GM18858 (cell line): ENCODE measurements at regions not wholly inside any gene's neighbourhood (a gene's known extent, or its start where the extent isn't known, plus 50 kb on each side); places are given as distances from the start of the nearest gene placed in this dataset.

Experiments used
- ATAC-seq: cut with Tn5 transposase; IDR thresholded peaks from one replicate; pipeline ENCODE4 v1.9.1; 2021; ENCODE audit not compliant: unreplicated experiment

DNA sequence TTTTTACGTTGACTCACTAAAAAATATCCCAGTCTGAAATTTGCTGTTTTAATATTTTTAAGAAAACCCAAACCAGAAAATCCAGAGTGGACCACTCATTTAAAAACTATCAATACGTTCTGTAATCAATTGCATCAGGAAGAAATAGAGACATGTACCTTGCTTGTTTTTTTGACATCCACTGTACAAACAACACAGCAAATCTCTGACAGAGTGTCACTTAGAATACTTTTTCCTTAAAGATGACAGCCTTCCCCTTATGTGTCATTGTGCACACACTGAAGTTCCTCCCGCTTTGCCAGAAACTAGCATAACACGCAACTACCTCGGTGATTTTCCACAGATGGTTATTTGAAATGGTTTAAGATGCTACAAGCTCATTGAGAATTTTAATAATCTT is 321.7 kb upstream of the PFKP start:
- no peak for ATAC-seq

- ATAC-seq = no peak
These were observed 322.7 kb upstream of the PFKP start for GRCh38 chr10:2744547-2745200.

DNA sequence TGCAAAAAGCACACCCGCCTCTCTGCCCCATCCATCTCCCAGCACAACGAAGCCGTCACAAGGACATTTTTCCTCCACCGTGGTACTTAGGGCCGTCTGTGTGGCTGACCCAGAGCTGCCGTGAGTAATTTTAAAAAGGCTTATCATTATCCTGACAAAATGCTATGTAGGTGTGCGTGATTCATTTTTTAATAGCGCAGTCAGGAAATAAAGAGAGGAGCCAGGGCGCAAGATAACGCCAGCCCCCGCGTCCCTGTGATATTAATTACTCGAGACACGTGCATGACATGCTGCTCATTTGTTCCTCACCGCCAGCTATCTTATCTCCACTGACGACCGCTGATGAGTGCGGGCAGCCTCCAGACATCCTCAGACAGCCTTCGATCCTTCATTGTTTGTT is 332.7 kb upstream of the PFKP start:
- ATAC-seq = no peak

GRCh38 chr10:2733278-2733963 is 333.9 kb upstream of the PFKP start:
- no peak for ATAC-seq

- no peak for ATAC-seq
These were observed 335.4 kb upstream of the PFKP start for GRCh38 chr10:2731940-2732339.

GRCh38 chr10:2729197-2729596 is 338.2 kb upstream of the PFKP start:
- ATAC-seq = no peak

DNA sequence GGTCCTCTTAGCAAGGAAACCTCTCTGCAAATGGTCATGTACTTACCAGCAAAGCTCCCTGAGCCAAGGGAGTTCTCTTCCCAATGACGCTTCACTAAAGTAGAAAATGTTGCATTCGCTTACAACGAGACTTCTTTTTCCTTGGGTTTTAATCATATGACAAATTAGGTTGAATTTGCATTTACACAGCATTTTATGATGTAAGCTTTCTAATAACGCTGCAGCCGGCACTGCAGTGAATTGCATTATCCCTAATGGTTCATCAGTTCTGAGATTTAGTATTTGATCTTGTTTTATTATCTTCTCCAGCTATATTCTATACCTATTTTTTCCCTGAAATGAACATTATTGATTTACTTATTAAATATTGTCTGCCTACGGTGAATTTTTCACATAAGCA is 339.3 kb upstream of the PFKP start:
- no peak for ATAC-seq

DNA sequence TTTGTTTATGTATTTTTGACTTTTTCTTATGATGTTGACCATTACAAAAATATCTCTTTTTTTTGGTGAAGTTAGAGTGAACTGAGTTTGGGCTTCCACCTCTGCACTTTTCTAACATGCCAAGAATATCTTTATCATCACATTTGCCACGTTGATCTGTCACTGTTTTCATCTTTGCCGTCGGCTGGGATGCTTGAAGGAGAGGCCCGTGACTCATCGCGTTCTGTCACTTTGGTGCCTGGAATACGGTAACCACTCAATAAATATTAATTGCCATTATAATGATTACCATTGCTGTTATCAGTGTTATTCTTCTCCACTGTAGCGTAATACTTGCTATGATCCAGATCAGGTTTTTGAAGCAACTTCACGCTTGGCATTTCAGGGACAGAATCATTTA is 350.8 kb upstream of the PFKP start:
- no peak for ATAC-seq

GRCh38 chr10:2714597-2714996 is 352.8 kb upstream of the PFKP start:
- no peak for ATAC-seq

- ATAC-seq = no peak
These were observed 363.4 kb upstream of the PFKP start for GRCh38 chr10:2703953-2704352.

- no peak for ATAC-seq
These were observed 365.5 kb upstream of the PFKP start for GRCh38 chr10:2701802-2702201.

GRCh38 chr10:2700626-2701305 is 366.6 kb upstream of the PFKP start:
- no peak for ATAC-seq

- no peak for ATAC-seq
These were observed 378.4 kb upstream of the PFKP start for GRCh38 chr10:2688958-2689357.

GRCh38 chr10:2686691-2687090 is 380.7 kb upstream of the PFKP start:
- no peak for ATAC-seq

GRCh38 chr10:2682491-2682890 is 384.9 kb upstream of the PFKP start:
- ATAC-seq = no peak

- no peak for ATAC-seq
These were observed 385.5 kb upstream of the PFKP start for GRCh38 chr10:2681891-2682290.

DNA sequence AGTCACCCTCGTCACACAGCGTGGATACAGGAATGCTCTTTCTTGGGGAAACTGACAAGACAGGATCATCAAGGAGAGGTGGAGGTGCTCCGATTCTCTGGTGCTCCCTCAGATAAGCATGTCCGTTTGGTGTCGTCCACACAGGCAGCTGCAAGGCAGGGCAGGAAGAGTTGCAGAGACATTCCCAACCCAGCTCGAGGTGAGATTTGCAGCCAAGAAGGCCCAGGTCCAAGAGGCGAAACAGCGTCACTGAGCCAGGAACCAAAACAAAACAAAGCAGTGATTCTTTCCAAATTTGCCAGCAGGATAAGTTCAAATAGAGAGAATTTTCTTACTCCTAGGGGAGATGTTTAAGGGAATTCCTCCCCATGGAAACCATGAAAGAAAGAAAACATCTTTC is 386.5 kb upstream of the PFKP start:
- no peak for ATAC-seq

GRCh38 chr10:2679646-2680045 is 387.7 kb upstream of the PFKP start:
- ATAC-seq = no peak

- ATAC-seq = no peak
These were observed 390.9 kb upstream of the PFKP start for GRCh38 chr10:2676455-2676854.

- no peak for ATAC-seq
These were observed 392.9 kb upstream of the PFKP start for GRCh38 chr10:2674451-2674850.

- no peak for ATAC-seq
These were observed 396.5 kb upstream of the PFKP start for GRCh38 chr10:2670864-2671263.

DNA sequence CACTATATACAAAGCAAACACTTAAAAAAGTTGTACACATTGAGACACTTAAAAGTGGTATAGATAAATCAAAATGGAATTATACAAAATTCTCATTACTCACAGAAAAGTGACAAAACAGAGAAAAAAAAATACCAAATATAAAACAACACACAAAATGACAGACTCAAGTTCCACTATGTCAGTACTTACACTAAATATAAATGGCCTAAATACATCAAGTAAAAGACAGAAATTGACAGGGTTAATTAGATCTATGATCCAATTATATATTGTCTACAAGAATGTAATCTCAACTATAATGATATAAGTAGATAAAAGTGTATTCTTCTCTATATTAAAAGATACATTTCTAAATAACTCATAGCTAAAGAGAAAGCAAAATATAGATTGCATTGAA is 401.6 kb upstream of the PFKP start:
- no peak for ATAC-seq
